ENCODE measurements at regions not wholly inside any gene's neighbourhood (a gene's known extent, or its start where the extent isn't known, plus 50 kb on each side); places are given as distances from the start of the nearest gene placed in this dataset.

DNA sequence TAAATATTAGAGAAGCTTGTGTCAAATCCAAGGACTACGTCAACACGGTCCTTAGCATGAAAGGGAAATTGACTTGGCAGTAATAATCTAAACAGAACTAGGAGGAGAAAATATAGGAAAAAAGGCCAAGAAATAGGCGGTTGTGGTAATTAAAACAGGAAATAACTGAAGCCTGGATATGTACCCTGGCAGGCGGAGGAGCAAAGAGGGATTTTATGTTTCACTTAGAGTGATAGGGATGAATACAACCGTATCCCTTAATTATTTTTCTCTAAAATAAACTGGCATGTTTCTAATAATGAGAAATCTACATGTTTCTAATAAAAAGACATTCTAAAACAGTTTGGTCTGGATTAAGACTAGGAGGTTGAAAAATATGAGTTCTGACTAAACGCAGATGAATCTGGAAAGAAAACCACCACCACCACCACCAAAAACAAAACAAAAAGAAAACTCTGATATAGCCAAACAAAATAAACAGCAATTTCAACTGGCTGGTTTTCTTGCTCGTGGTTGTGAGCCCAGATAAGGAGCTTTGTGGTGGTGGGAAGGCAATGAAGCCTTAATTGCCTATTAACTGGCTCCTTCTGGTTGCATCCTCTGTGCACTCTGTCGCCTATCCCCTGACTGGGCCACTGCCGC, 334.2 kb upstream of the SNX7 start:
- TF ChIP-seq CTCF (IDR thresholded peaks at IDR 0.05) (no peak), EP300 (IDR thresholded peaks at IDR 0.05) (no peak), POLR2AphosphoS5 (IDR thresholded peaks at IDR 0.05) (no peak), POLR2A (IDR thresholded peaks at IDR 0.05) (no peak)
